ENCODE measurements at regions not wholly inside any gene's neighbourhood (a gene's known extent, or its start where the extent isn't known, plus 50 kb on each side); places are given as distances from the start of the nearest gene placed in this dataset.
"Not testable (repeated sequence)": the region's sequence is repeated elsewhere in the genome, so short reads cannot be mapped to it uniquely, and the experiment has no call there.

GRCh38 chr12:131642101-131642540 is 68.8 kb upstream of the SFSWAP start:
- no peak for DNase-seq

GRCh38 chr12:131642771-131643170 is 68.1 kb upstream of the SFSWAP start:
- no peak for DNase-seq

GRCh38 chr12:131643631-131644452 is 67.0 kb upstream of the SFSWAP start:
- no peak for DNase-seq

- no peak for DNase-seq
Observed at GRCh38 chr12:131644481-131644880, 66.4 kb upstream of the SFSWAP start.

GRCh38 chr12:131644917-131645316 is 66.0 kb upstream of the SFSWAP start:
- not testable (repeated sequence) for DNase-seq

GRCh38 chr12:131645557-131645956 is 65.3 kb upstream of the SFSWAP start:
- not testable (repeated sequence) for DNase-seq

- not testable (repeated sequence) for DNase-seq
Observed at GRCh38 chr12:131646444-131646843, 64.4 kb upstream of the SFSWAP start.

GRCh38 chr12:131647667-131648066 is 63.2 kb upstream of the SFSWAP start:
- no peak for DNase-seq

GRCh38 chr12:131655469-131656174 is 55.3 kb upstream of the SFSWAP start:
- not testable (repeated sequence) for DNase-seq

GRCh38 chr12:131656796-131657195 is 54.1 kb upstream of the SFSWAP start:
- DNase-seq = not testable (repeated sequence)

- not testable (repeated sequence) for DNase-seq
Observed at GRCh38 chr12:131658605-131659004, 52.3 kb upstream of the SFSWAP start.

- DNase-seq = not testable (repeated sequence)
Observed at GRCh38 chr12:131659484-131659883, 51.4 kb upstream of the SFSWAP start.

GRCh38 chr12:131659976-131660375 is 50.9 kb upstream of the SFSWAP start:
- not testable (repeated sequence) for DNase-seq

GRCh38 chr12:131660401-131660800 is 50.5 kb upstream of the SFSWAP start:
- DNase-seq = not testable (repeated sequence)

Measured in CD4-positive, alpha-beta T cell treated with Interferon gamma for 1 hour (primary cell).